ENCODE measurements at regions not wholly inside any gene's neighbourhood (a gene's known extent, or its start where the extent isn't known, plus 50 kb on each side); places are given as distances from the start of the nearest gene placed in this dataset.

- TF ChIP-seq CTCF (IDR thresholded peaks at IDR 0.05; ENCODE audit: control extremely low read depth in 1 of 3, insufficient read depth in 1 of 3, low read depth in 1 of 3, low read length in 3 of 3): no peak
- TF ChIP-seq SRF (IDR thresholded peaks at IDR 0.05; ENCODE audit: low read depth, low read length): no peak
- no peak for TF ChIP-seq JUND (IDR thresholded peaks at IDR 0.05; ENCODE audit: low read length)
- no peak for TF ChIP-seq ATF2 (IDR thresholded peaks at IDR 0.05; ENCODE audit: low read length)
- TF ChIP-seq POLR2A (IDR thresholded peaks at IDR 0.05; ENCODE audit: control extremely low read depth in 1 of 2, low read depth in 2 of 2, low read length in 2 of 2): no peak
- TF ChIP-seq KDM1A (IDR thresholded peaks at IDR 0.05; ENCODE audit: borderline replicate concordance, low read length): no peak
- TF ChIP-seq BRCA1 (IDR thresholded peaks at IDR 0.05; ENCODE audit: low read depth, low read length): no peak
These were observed 70.7 kb upstream of the PAX6 start for GRCh38 chr11:31881825-31882224.

All from H1 (cell line).